ENCODE measurements at regions not wholly inside any gene's neighbourhood (a gene's known extent, or its start where the extent isn't known, plus 50 kb on each side); places are given as distances from the start of the nearest gene placed in this dataset.

GRCh38 chr7:35375516-35375915 is 121.6 kb upstream of the TBX20 start:
- H3K27me3 ChIP-seq (ENCODE audit: insufficient read depth, low read depth, low read length) = no peaks in the 10 kb centered on the region
- no peak overlapping the region for H2AFZ ChIP-seq (ENCODE audit: low read depth, low read length)
- no peaks in the 10 kb centered on the region for H3K36me3 ChIP-seq (ENCODE audit: insufficient read depth, low read length)
- no peaks in the 10 kb centered on the region for H3K79me2 ChIP-seq (replicated peaks; ENCODE audit: insufficient read depth, low read length)
- H4K20me1 ChIP-seq (ENCODE audit: insufficient read depth) = no peaks in the 10 kb centered on the region
- H3K9me2 ChIP-seq (ENCODE audit: insufficient read depth, low read length) = no peaks in the 10 kb centered on the region
- no peaks in the 10 kb centered on the region for H3F3A ChIP-seq (ENCODE audit: insufficient read depth, low read length, poor library complexity, severe bottlenecking)
- TF ChIP-seq RAD21 (conservative IDR thresholded peaks at IDR 0.05) (no peak), EZH2 (IDR thresholded peaks at IDR 0.05; ENCODE audit: borderline replicate concordance, insufficient read depth, low read length, poor library complexity, severe bottlenecking) (no peak), MXI1 (conservative IDR thresholded peaks at IDR 0.05; ENCODE audit: poor library complexity, severe bottlenecking) (no peak), SMC3 (conservative IDR thresholded peaks at IDR 0.05; ENCODE audit: poor library complexity) (no peak), TAF1 (IDR thresholded peaks at IDR 0.05; ENCODE audit: low read depth) (no peak), REST (IDR thresholded peaks at IDR 0.05; ENCODE audit: borderline replicate concordance) (no peak), POLR2AphosphoS5 (IDR thresholded peaks at IDR 0.05) (no peak), CTCF (IDR thresholded peaks at IDR 0.05; ENCODE audit: poor library complexity, severe bottlenecking) (no peak), EP300 (conservative IDR thresholded peaks at IDR 0.05; ENCODE audit: poor library complexity, severe bottlenecking) (no peak)
- H3K9me3 ChIP-seq (ENCODE audit: low read length) = no peaks in the 10 kb centered on the region
- no peak overlapping the region for H3K4me3 ChIP-seq (ENCODE audit: low read length)
- no peak overlapping the region for H3K27ac ChIP-seq (ENCODE audit: low read length)
- H3K4me2 ChIP-seq (ENCODE audit: low read length) = no peak overlapping the region
- no peak overlapping the region for H3K9ac ChIP-seq (ENCODE audit: low read length)

GRCh38 chr7:35374858-35375257 is 121.0 kb upstream of the TBX20 start:
- H3K36me3 ChIP-seq (ENCODE audit: insufficient read depth, low read length) = no peaks in the 10 kb centered on the region
- no peak overlapping the region for H3K27ac ChIP-seq (ENCODE audit: low read length)
- H3K9ac ChIP-seq (ENCODE audit: low read length) = no peak overlapping the region
- H4K20me1 ChIP-seq (ENCODE audit: insufficient read depth) = no peaks in the 10 kb centered on the region
- H3K4me2 ChIP-seq (ENCODE audit: low read length) = no peak overlapping the region
- no peaks in the 10 kb centered on the region for H3F3A ChIP-seq (ENCODE audit: insufficient read depth, low read length, poor library complexity, severe bottlenecking)
- no peak for TF ChIP-seq EP300 (conservative IDR thresholded peaks at IDR 0.05; ENCODE audit: poor library complexity, severe bottlenecking)
- no peak for TF ChIP-seq RAD21 (conservative IDR thresholded peaks at IDR 0.05)
- no peak for TF ChIP-seq MXI1 (conservative IDR thresholded peaks at IDR 0.05; ENCODE audit: poor library complexity, severe bottlenecking)
- no peak for TF ChIP-seq EZH2 (IDR thresholded peaks at IDR 0.05; ENCODE audit: borderline replicate concordance, insufficient read depth, low read length, poor library complexity, severe bottlenecking)
- no peak for TF ChIP-seq SMC3 (conservative IDR thresholded peaks at IDR 0.05; ENCODE audit: poor library complexity)
- TF ChIP-seq REST (IDR thresholded peaks at IDR 0.05; ENCODE audit: borderline replicate concordance) = no peak
- no peak for TF ChIP-seq POLR2AphosphoS5 (IDR thresholded peaks at IDR 0.05)
- no peak for TF ChIP-seq CTCF (IDR thresholded peaks at IDR 0.05; ENCODE audit: poor library complexity, severe bottlenecking)
- no peak overlapping the region for H2AFZ ChIP-seq (ENCODE audit: low read depth, low read length)
- H3K4me3 ChIP-seq (ENCODE audit: low read length) = no peak overlapping the region
- no peaks in the 10 kb centered on the region for H3K9me3 ChIP-seq (ENCODE audit: low read length)
- H3K79me2 ChIP-seq (replicated peaks; ENCODE audit: insufficient read depth, low read length) = no peaks in the 10 kb centered on the region
- H3K27me3 ChIP-seq (ENCODE audit: insufficient read depth, low read depth, low read length) = no peaks in the 10 kb centered on the region
- H3K9me2 ChIP-seq (ENCODE audit: insufficient read depth, low read length) = no peaks in the 10 kb centered on the region
